ENCODE measurements at regions not wholly inside any gene's neighbourhood (a gene's known extent, or its start where the extent isn't known, plus 50 kb on each side); places are given as distances from the start of the nearest gene placed in this dataset.
"Not testable (repeated sequence)": the region's sequence is repeated elsewhere in the genome, so short reads cannot be mapped to it uniquely, and the experiment has no call there.

- TF ChIP-seq CTCF (IDR thresholded peaks at IDR 0.05; ENCODE audit: low read length); EZH2 (IDR thresholded peaks at IDR 0.05; ENCODE audit: borderline replicate concordance, low read length): not testable (repeated sequence)
Measured at GRCh38 chr7:65800191-65800590, 72.7 kb upstream of the VKORC1L1 start.
